GM12878 (cell line): ENCODE measurements at regions not wholly inside any gene's neighbourhood (a gene's known extent, or its start where the extent isn't known, plus 50 kb on each side); places are given as distances from the start of the nearest gene placed in this dataset.

Experiments used
- EZH2 ChIP-seq: IDR thresholded peaks from 2 replicates; pipeline ENCODE4 v1.6.1; 2012; ENCODE audit warnings: low read depth, mild to moderate bottlenecking, control low read depth, inconsistent platforms, low read length, borderline replicate concordance; ENCODE audit not compliant: control insufficient read depth
- KAT2A ChIP-seq: conservative IDR thresholded peaks from 2 replicates; pipeline ENCODE4 v1.6.1; 2011; ENCODE audit warnings: low read depth, low read length; ENCODE audit not compliant: control insufficient read depth
- SRF ChIP-seq, 2 experiments: IDR thresholded peaks; 2 replicates each; pipeline ENCODE4 v1.6.1; 2011; ENCODE audit warnings: low read depth in 2 of 2, low read length in 2 of 2, mild to moderate bottlenecking in 1 of 2, moderate library complexity in 1 of 2
- TF ChIP-seq, protein P1 (sequence below): fragments of 450-650 bp; IDR thresholded peaks from 2 replicates; pipeline ENCODE4 v1.6.1; 2016; ENCODE audit warnings: mild to moderate bottlenecking
- TF ChIP-seq, protein P2 (sequence below), 3 experiments: IDR thresholded peaks in 2 of 3; conservative IDR thresholded peaks in 1 of 3; 2 replicates each; pipeline ENCODE4 v1.5.1; 2011; ENCODE audit warnings: low read depth in 3 of 3, low read length in 3 of 3, mild to moderate bottlenecking in 3 of 3, control low read depth in 2 of 3, moderate library complexity in 2 of 3, inconsistent platforms in 1 of 3, mixed read lengths in 1 of 3; ENCODE audit not compliant: control insufficient read depth in 2 of 3, insufficient read depth in 1 of 3; ENCODE audit errors: extremely low read depth in 1 of 3

DNA sequence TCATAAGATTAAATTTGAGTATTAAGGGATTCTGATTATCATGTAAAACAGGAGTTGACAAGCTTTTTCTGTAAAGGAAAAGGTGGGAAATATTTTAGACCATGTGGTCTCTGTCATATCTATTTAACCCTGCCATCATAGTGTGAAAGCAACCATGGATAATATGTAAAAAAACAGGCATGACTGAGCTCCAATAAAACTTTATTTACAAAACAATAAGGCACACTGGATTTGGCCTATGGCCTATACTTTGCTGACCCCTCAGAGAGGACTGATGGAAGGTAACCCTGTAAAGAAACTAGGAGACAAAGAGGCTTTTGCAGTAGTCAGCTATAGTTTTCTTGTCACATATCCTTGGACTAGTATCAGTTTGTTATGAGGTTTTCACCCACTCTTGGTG, 130.5 kb upstream of the CDK13 start:
- TF ChIP-seq, protein P1, sequence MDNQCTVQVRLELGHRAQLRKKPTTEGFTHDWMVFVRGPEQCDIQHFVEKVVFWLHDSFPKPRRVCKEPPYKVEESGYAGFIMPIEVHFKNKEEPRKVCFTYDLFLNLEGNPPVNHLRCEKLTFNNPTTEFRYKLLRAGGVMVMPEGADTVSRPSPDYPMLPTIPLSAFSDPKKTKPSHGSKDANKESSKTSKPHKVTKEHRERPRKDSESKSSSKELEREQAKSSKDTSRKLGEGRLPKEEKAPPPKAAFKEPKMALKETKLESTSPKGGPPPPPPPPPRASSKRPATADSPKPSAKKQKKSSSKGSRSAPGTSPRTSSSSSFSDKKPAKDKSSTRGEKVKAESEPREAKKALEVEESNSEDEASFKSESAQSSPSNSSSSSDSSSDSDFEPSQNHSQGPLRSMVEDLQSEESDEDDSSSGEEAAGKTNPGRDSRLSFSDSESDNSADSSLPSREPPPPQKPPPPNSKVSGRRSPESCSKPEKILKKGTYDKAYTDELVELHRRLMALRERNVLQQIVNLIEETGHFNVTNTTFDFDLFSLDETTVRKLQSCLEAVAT, result no peak
- TF ChIP-seq, protein P2, sequence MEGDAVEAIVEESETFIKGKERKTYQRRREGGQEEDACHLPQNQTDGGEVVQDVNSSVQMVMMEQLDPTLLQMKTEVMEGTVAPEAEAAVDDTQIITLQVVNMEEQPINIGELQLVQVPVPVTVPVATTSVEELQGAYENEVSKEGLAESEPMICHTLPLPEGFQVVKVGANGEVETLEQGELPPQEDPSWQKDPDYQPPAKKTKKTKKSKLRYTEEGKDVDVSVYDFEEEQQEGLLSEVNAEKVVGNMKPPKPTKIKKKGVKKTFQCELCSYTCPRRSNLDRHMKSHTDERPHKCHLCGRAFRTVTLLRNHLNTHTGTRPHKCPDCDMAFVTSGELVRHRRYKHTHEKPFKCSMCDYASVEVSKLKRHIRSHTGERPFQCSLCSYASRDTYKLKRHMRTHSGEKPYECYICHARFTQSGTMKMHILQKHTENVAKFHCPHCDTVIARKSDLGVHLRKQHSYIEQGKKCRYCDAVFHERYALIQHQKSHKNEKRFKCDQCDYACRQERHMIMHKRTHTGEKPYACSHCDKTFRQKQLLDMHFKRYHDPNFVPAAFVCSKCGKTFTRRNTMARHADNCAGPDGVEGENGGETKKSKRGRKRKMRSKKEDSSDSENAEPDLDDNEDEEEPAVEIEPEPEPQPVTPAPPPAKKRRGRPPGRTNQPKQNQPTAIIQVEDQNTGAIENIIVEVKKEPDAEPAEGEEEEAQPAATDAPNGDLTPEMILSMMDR (IDR thresholded peaks at IDR 0.05 in 2 of 3, conservative IDR thresholded peaks at IDR 0.05 in 1 of 3; ENCODE audit: control insufficient read depth in 2 of 3, extremely low read depth in 1 of 3, insufficient read depth in 1 of 3, low read depth in 3 of 3, low read length in 3 of 3), result no peak
- no peak for TF ChIP-seq KAT2A
- no peak for TF ChIP-seq EZH2
- no peak for TF ChIP-seq SRF (IDR thresholded peaks at IDR 0.05; ENCODE audit: low read depth in 2 of 2, low read length in 2 of 2)
